OCI-LY7 (cell line): ENCODE measurements at regions not wholly inside any gene's neighbourhood (a gene's known extent, or its start where the extent isn't known, plus 50 kb on each side); places are given as distances from the start of the nearest gene placed in this dataset.

ENCODE experiments used
- CTCF ChIP-seq: fragments of 200-600 bp; sonication (generic); conservative IDR thresholded peaks from 2 replicates; pipeline ENCODE4 v1.5.1; 2014; ENCODE audit warnings: mild to moderate bottlenecking, antibody characterized with exemption, low read length, moderate library complexity, mixed read lengths
- EZH2phosphoT487 ChIP-seq: fragments of 200-600 bp; sonication (generic); IDR thresholded peaks from 2 replicates; pipeline ENCODE4 v1.6.1; 2018; ENCODE audit warnings: low read depth, borderline replicate concordance, mild to moderate bottlenecking, mixed run types, antibody characterized with exemption, low read length, moderate library complexity, mixed read lengths

- no peak for TF ChIP-seq CTCF
- TF ChIP-seq EZH2phosphoT487 = no peak
Observed at GRCh38 chr9:80796632-80797031, 892.7 kb downstream of the TLE1 start.
